HG03469 (cell line): ENCODE measurements at regions not wholly inside any gene's neighbourhood (a gene's known extent, or its start where the extent isn't known, plus 50 kb on each side); places are given as distances from the start of the nearest gene placed in this dataset.

ENCODE experiments used
- ATAC-seq: cut with Tn5 transposase; IDR thresholded peaks from one replicate; pipeline ENCODE4 v1.9.1; 2021; ENCODE audit warnings: mild to moderate bottlenecking, moderate library complexity, moderate number of reproducible peaks; ENCODE audit not compliant: unreplicated experiment

DNA sequence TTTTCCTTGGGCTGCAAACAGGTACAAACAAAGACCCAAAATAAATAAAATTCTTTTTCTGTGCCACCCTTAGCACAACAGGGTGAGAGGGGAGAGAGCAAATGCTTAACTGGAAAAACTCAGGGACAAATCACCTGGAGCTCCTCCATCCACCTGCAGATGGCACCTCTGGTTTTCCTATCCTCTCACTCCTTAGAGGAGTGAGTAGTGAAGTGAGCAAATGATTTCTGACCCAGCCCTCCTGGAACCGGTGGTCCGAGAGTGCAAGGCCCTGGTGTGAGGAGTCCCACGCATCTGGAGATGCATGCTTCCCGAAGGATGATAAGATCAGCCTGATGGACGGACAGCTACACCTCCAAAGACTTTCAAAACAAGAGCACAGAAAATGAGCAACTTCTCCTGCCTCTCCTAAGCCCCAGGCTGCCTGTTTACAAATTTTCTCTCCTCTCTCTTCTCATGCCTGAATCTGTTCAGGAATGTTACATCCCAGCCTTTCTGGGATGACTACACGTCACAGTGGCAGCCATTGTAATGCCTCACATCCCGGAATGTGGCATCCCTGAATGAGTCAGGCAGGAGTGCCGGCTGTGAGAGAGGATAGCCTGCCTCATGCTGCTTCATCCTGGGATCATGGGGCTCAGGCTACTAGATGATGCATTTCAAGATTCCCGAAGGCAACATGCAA lies 86.4 kb downstream of the ADRB2 start:
- ATAC-seq = no peak

DNA sequence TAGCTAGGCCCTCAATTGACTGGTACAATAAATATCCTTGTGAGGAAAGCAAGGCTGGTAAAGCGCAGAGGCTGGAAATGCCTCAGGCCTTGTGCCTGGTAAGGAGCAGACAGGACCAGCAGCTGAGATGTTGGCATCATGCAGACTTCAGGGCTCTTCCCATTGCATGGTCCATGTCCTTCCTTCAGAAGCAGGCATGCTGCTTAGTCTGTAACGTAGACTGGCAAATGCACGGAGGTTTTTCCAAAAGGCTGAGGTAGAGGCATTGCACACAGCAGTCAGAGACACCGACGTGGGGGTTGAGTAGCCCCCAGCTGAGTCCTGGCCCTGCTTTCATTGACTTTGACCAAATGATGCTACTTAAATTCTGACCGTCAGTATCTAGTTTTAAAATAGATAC lies 87.1 kb downstream of the ADRB2 start:
- ATAC-seq = no peak

DNA sequence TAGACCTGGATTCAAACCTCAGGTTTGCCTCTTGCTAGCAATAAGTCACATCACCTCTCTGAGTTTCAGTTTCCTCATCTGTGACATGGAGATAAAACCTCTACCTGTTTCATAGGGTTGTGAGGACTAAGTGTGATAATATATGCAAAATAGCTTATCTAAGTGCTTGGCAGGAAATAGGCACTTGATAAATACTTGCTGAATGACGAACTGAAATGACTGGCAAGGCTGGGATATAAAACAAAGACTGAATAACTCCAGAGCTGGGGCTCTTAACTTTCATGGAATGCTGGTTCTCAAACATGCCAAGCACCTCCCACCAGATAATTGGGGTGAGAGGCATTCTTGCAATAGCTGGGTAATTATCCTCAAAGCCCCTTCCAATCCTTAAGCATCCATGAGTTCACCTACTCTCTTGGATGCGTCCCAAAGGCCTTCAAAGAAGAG lies 87.6 kb downstream of the ADRB2 start:
- ATAC-seq = no peak

DNA sequence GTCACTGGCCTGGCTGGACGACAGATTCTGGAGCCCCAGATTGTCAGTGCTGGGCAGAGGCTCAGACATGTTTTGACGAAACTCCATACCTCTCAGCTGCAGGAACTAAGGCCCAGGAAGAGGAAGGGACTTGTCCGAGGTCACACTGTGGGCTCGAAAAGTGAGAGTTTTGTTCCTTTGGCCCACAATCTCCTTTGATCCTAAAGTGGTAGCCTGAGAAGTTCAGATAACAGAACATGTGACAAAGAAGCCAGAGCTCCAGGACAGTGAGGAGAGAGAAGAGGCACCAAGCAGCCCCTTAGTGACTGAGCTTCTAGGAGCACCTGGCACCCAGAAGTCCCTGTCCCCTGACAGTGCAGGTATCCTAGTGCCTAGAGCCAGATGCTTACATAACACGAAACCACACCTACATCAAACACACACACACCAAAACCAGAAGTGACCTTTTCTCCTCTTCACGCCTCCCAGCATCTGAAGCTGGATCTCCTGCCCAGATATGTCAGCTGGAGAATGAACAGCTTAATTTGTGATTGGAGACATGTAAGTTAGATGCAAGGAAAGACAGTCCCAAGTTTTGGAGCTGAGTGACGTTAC lies 88.9 kb downstream of the ADRB2 start:
- no peak for ATAC-seq

DNA sequence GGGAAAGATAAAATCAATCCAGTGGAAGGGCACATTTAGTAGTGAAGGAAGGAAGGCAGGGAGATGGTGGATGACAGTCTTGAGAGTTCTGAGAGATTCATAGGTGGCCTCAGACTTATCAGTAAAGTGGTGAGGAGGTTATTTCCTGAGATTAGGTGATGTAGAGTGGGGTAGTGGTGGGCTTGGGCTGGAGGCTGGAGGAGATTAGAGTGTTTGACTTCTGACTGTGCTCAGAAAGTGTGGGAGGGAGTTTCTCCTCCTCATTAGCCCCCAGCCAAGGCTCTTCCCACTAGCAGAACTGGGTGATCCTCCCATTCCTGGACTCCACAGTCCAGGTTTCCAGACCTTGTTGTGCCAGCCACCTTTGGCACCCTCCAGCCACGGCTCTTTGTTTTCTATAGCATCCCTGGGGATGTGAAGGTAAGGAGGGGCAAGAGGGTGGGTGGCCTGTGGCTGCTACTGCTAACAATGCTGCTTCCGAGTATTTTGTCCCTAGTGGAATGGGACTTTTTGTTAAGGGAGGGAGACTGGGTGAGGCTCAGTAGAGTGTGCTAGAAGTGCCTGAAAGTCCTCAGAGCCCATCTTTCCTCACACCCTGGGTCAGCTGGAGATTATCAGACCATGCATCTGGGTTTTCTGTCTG lies 94.4 kb downstream of the ADRB2 start:
- ATAC-seq = no peak

DNA sequence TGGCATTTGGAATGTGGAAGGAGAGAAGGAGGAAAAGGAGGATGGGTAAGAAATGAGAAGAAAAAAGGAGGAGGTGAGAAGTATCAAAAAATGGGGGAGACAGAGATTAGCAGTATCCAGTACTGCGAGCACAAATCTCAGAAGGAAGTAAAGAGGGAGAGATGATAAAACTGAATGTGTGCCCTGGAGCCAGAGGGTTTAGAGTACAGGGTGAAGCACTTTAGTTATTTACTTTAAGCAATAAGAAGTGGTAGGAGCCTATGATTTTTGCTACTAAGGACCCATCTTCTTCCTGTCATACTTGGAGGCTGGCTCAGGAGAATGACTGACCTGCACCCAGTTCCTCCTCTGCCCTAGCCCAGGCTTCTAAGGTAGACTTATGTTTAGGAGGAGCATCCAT lies 94.9 kb downstream of the ADRB2 start:
- ATAC-seq = no peak

DNA sequence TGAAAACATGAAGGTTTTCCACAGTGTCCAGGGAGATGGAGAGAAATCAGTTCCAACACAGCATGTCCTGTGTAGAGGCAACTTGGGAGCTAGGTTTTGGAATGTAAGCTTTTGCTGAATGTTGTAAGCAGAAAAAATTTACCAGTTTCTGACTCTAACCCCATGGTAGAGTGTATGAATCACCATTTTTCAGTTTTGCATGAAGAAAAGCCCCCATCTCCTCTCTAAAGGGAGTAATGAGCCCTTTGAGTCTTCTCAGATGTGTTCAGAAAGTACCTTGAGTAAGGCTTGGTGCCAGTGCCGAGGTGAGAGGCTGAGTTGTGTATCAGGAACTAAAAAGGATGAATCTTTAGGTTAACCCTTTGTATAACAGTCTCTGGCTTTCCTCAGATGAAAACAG lies 96.2 kb downstream of the ADRB2 start:
- peak; percentile 58 for ATAC-seq

DNA sequence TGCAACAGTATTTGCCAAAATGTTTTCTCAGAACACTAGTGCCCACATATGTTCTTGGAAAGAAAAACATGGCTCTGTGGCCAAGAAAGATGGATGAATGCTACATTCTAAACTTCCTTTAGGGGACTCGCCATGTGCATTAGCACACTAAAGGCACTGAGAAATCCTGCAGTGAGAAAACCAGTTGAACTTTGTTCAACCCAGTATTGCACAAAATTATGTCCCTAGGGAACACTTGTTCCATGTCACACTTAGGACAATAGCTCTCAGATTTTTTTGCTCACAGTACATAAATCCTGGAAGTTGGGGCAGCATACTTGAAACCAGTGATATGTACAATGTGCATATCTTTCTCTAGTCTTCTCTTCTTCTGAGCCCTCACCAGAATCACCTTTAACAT lies 96.6 kb downstream of the ADRB2 start:
- ATAC-seq = peak; percentile 19

DNA sequence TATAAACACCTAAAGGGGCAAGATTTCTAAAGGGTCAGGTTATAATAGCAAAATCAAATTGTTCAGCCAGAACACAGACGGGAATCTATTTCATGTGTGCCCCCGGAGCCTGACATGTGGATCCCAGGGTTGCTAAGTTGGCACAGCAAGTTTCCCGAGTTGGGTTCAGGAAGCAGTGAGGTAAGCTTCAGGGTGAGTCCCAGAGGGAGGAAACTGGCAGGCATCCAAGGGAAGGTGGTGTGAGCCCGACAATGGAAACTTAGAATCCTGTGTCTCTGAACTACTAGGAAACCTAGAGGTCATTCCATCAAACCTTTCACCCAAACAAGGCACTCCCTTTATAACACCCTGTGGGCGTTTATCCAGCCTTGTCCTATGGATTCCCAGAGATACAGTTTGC lies 98.4 kb downstream of the ADRB2 start:
- ATAC-seq = no peak

DNA sequence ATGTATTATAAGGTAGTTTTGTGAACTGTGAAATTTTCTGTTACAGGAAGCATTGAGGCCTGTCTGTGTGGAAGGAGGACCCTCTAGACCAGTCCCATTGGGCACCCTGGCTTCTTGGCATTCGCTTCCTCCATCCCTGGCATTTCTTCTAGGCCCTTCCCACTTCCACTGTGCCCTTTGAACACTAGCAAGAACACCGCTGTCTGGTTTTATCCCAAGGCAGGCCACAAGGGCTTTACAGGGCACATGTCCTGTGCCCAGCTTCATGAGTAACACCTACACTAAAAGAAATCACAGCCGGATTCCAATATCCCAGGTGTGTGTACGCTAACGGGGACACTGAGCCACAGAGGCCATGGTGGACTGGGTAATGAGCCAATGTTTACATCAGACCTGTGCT lies 99.8 kb downstream of the ADRB2 start:
- ATAC-seq = no peak

DNA sequence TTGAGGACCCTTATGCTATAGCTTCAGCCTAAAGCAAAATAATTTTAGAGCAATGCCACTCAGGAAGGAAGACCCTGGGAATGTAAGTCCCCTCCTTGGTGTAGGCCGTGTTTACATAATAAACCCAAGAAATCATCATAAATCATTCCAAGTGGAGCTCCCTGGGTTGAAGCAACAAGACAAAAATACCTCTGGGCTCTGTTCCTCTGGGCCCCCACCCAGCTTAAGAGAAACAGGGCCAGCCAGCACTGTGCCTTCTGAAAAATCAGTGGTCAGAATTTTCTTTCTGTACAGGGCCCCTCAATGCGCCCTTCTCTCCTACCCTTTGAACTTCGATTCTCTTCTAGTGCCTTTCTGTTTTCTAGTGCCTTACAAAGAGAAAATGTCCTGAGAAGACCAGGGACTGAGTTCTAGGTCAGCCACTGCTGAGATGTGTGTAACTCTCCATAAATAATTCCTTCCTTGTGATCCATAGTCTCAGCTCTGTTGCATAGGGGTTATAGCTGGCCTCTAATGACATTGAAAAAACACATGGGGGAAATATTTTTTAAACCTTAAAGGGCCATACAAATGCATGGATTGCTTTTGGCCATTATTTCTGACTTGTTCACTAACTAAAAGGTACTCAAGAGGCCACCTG lies 101.0 kb downstream of the ADRB2 start:
- no peak for ATAC-seq

DNA sequence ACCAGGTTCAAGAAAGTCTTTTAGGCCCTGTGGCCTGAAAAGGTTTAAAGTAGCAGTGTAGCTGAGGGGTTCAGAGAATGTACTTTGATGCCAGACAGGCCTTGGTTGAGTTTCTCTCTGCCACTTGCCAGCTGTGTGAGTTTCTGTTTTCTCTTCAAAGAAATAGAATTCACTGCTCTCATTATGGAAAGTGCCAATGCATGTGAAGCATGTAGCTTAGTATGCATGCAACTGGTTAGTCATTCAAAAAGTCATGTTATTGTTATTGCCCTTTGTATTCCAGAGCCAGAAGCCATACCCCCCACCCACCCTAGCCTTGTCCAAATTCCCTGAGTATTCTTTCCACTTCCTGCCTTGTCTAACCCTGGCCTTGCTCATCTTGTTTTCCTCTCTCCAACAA lies 101.7 kb downstream of the ADRB2 start:
- no peak for ATAC-seq

DNA sequence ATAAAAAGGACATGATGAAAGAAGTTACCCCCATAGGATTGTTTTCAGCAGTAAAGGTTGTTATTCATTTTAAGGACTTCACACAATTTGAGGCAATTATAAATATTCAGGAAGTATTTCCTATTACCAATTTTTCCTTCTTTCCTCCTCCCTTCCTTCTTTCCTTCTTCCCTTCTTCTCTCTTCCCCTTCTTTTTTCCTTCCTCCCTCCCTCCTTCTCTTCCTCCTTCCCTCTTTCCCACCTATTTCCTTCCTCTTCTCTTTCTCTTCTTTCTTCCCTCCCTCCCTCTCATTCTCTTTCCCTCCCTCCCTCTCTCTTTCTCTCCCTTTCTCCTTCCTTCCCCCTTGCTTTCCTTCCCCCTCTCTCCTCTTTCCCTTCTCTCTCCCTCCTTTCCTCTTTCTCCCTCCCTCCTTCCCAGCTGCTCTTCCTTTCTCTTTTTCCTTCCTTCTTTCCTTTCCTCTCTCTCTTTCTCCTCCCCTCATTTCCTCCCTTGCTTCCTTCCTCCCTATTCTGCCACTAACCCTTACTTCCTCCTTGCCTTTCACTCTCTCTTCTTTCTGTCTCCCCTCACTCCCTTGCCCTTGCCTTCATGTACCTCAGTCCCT lies 105.1 kb downstream of the ADRB2 start:
- ATAC-seq = no peak

DNA sequence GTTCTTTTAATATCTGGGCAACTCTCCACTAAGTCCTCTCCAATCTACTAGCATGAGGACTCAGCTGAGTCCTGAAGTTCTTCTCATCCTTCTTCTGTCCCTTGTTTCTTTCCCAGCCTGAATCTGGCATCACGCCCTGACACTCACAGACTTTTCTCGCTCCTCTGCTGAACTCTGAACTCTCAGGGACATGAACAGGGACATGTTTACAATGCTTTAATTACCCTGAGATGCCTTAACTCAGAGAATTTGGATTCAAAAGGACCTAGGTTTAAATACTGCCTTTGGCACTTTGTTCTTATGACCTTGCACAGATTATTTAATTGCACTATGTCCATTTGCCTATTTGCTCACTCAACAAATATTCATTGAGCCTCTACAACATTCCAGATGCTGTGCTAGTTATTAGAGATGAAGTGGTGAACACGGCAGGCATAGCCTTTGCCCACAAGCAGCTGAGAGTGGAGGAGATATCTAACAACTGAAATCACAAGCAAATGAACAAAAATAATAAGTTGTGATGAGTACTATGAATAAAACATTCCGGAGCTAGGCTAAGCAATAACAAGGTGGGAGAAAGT lies 106.0 kb downstream of the ADRB2 start:
- no peak for ATAC-seq

DNA sequence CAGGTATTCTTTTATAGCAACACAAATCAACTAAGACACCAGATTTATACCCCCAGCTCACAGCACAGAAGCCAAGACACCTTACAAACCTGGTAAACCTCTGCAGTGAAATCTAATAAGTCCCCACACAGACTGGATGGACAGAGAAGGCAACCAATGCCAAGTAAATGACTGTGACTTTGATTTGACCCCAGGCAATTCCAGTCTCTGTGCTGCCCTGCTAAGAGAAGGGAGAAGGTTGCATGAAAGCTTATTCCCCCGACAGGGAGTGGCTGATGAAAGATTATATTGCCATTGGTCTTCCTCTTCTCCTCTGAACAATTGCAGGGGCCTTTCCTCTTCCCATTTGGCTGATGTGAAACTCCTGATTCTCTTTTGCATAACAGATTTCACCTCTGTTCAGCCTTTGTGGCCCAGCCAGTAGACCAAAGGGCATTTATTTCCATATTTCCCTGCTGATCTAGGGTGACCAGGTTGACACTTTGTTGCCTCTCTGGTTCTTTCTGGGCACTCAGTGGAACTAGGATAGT lies 107.6 kb downstream of the ADRB2 start:
- no peak for ATAC-seq

DNA sequence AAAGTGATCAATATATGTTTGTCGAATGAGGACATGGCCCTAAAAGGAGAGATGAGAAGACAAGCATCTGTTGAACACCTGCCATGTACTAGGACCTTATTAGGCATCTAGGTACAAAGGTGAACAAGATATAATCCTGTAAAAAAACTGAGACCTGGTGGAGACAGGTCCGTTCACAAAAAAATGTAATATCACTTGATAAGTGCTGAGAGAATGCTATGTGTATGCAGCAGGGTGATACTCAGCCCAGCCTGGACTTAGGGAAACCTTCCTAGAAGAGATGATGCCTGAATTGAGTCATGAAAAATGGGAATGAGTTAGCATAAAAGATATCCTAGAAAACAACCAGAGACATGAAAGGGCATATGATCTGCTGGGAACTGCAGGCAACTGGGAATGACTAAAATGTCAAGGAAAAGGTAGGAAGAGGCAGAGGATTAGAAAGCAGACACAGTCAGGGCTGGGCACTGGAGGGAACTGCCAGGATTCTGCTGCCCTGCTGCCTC lies 108.5 kb downstream of the ADRB2 start:
- ATAC-seq = no peak

DNA sequence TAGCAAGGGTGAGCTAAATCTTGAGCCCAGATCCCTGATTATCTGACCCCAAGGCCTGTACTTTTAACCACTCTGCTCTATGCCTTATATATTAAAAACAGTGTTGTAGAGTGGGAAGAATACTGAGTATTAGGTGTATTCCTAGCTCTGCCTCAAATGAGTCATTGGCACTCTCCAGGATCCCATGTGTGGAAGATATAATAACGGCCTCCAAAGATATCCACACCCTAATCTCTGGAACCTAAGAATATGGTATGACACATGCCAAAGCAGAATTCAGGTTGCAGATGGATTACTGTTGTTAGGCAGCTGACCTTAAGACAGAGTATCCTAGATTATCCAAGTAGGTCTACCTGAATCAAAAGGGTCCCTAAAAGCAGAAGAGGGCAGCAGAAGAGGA lies 110.8 kb downstream of the ADRB2 start:
- ATAC-seq = no peak

DNA sequence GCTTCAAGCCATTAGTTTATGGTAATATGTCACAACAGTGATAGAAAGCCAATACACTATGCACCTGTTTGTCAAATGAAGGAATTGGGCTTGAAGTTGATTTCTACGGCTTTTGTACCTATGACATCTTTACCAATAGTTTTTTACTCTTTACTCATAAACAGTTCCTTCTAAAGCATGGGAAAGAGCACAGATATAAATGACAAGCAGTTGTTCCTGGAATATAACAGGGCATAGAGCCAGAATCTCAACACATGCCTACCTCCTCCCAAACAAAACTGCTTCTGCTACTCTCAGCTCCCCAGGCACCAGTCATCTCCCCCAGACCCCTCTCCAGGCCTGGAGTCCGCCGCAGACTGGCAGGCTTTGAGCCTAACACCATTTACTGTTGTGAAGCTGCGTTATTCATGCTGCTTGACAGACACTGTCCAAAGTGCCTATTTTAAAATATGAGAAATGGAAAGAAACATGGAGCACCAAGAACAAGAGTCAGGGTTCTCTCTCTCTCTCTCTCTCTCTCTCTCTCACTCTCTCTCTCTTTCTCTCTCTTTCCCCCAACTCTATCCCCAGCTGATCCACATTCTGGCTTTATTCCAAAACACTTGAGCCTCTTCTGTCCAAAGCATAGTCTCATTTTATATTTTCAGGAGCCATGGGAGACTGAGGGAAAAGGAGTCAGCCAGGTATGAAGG lies 111.6 kb downstream of the ADRB2 start:
- no peak for ATAC-seq

DNA sequence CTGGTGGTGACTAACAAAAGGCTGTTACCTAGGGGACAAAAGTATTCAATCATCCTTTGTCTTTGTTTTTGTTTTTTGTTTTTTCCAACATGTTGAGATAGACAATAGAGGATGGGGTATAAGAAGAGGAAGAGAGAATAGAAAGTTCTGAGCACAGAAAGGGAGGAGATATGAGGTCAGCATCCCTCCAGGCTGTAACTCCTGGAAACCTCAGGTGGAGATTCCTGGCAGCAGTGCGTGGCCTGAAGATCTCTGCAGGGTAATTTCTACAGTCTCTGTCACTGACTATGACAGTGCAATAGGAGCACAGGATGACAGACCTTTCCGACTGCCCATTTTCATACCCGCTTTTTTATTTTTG lies 112.1 kb downstream of the ADRB2 start:
- no peak for ATAC-seq

DNA sequence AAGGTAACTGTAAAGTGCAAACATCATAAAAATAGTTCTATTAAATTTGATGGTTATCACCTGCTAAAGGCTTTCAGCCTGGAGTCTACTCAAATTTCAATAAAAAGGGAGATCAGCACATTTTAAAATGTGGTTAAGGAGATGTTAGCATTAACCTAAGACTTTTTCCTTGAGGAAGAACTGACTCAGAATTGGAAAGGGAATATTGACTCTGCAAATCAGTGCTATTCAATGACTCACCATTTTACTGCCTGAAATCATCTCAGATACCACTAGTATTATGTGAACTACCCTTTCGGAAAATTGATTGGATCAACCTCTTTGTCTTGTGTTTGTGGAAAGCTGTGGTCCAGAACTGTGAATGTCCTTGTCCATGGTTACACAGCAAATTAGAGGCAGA lies 113.3 kb downstream of the ADRB2 start:
- no peak for ATAC-seq
